CD4-positive, alpha-beta T cell (primary cell): ENCODE measurements at regions not wholly inside any gene's neighbourhood (a gene's known extent, or its start where the extent isn't known, plus 50 kb on each side); places are given as distances from the start of the nearest gene placed in this dataset.

Source experiments
- ATAC-seq: fragments of 200-7000 bp; cut with Tn5 transposase; one replicate; pipeline ENCODE4 v1.10.0; 2022; ENCODE audit warnings: mild to moderate bottlenecking; ENCODE audit not compliant: poor library complexity
- CTCF ChIA-PET: fragments of 350-600 bp; sonication (Branson Sonifier 250); formaldehyde crosslinking; loops from one replicate; lab custom pipeline; 2021; ENCODE audit warnings: antibody characterized with exemption, inconsistent platforms; lab: Charles Lee
- POLR2A ChIA-PET: fragments of 350-600 bp; sonication (Branson Sonifier 250); formaldehyde crosslinking; loops from one replicate; lab custom pipeline; 2021; ENCODE audit warnings: antibody characterized with exemption, inconsistent platforms; lab: Charles Lee
- DNase-seq, 14 experiments: peaks; one replicate each; pipeline ENCODE4 v3.0.0-alpha.2; 2013 to 2020; ENCODE audit warnings: mixed read lengths in 2 of 14
- H3K27ac ChIP-seq, 2 donors: one replicate each; pipeline versions ENCODE4 v1.5.1 to v1.7.0; 2013; ENCODE audit warnings: low read length in 2 of 2, low read depth in 1 of 2, mild to moderate bottlenecking in 1 of 2
- H3K27me3 ChIP-seq, 2 experiments: 1 replicate in 1 of 2; 2 replicates in 1 of 2; pipeline versions ENCODE4 v1.6.1 to v1.7.0; 2013; ENCODE audit warnings: low read length in 2 of 2, control low read depth in 1 of 2, mild to moderate bottlenecking in 1 of 2, moderate library complexity in 1 of 2; ENCODE audit not compliant: insufficient read depth in 2 of 2, control insufficient read depth in 1 of 2
- H3K36me3 ChIP-seq: one replicate; pipeline ENCODE4 v1.6.1; 2013; ENCODE audit warnings: low read length, control low read depth; ENCODE audit not compliant: insufficient read depth
- H3K4me1 ChIP-seq: one replicate; pipeline ENCODE4 v1.6.1; 2013; ENCODE audit warnings: low read length, control low read depth; ENCODE audit not compliant: insufficient read depth
- H3K4me3 ChIP-seq: one replicate; pipeline ENCODE4 v1.5.1; 2013; ENCODE audit warnings: mild to moderate bottlenecking, low read length, moderate library complexity
- H3K9me3 ChIP-seq, 2 experiments: 1 replicate in 1 of 2; 2 replicates in 1 of 2; pipeline versions ENCODE4 v1.6.1 to v1.7.0; 2013; ENCODE audit warnings: low read length in 2 of 2, mild to moderate bottlenecking in 2 of 2, control low read depth in 1 of 2, moderate library complexity in 1 of 2; ENCODE audit not compliant: control insufficient read depth in 1 of 2, insufficient read depth in 1 of 2
- H3K27ac Mint-ChIP-seq: one replicate; pipeline ENCODE4 v1.8.0; 2020; ENCODE audit warnings: mixed read lengths
- H3K27me3 Mint-ChIP-seq: one replicate; pipeline ENCODE4 v1.8.0; 2021; ENCODE audit warnings: mixed read lengths
- H3K36me3 Mint-ChIP-seq: one replicate; pipeline ENCODE4 v1.8.0; 2021; ENCODE audit warnings: low read depth, mixed read lengths
- H3K4me1 Mint-ChIP-seq: one replicate; pipeline ENCODE4 v1.8.0; 2021; ENCODE audit warnings: low read depth, mixed read lengths
- H3K4me3 Mint-ChIP-seq: one replicate; pipeline ENCODE4 v1.8.0; 2020; ENCODE audit warnings: mild to moderate bottlenecking, mixed read lengths
- H3K9me3 Mint-ChIP-seq: one replicate; pipeline ENCODE4 v1.8.0; 2020; ENCODE audit warnings: mixed read lengths
- CTCF ChIP-seq: fragments of 200-600 bp; IDR thresholded peaks from one replicate; pipeline ENCODE4 v1.8.0; 2022; ENCODE audit warnings: antibody characterized with exemption, mild to moderate bottlenecking
- intact Hi-C, 2 experiments: fragments of 100-400 bp; cut with DNase I in 1 of 2; cut with micrococcal nuclease in 1 of 2; formaldehyde crosslinking; loops; one replicate each; pipeline versions ENCODE4 v1.15.1 to v1.9.0; 2023 to 2025; cut with DNase I, micrococcal nuclease

DNA sequence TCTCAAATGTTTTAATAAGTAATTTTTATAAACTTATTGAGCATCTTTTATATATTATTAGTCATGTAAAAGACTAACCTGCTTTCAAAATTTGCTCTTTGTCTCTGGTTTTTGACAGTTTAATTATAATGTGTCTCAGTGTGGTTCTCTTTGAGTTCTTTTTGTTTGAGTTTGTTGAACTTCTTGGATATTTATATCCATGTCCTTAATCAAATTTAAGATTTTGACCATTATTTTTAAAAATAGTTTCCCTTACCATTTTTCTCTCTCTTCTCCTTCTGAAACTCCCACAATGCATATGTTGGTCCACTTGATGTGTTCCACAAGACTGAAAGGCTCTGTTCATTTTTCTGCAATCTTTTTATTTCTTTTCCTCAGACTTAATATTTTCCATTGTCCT is 366.1 kb upstream of the GOLIM4 start:
- POLR2A ChIA-PET, result no interaction called here
- H3K4me1 Mint-ChIP-seq, result no peaks in the 10 kb centered on the region
- Histone ChIP-seq H3K36me3 (no peaks in the 10 kb centered on the region), H3K27me3 (no peaks in the 10 kb centered on the region), H3K27ac (no peak overlapping the region), H3K4me1 (no peaks in the 10 kb centered on the region), H3K9me3 (no peaks in the 10 kb centered on the region), H3K4me3 (no peak overlapping the region)
- CTCF ChIA-PET, result no interaction called here
- H3K9me3 Mint-ChIP-seq, result peaks cover 6% of the 10 kb centered on the region
- H3K27ac Mint-ChIP-seq, result no peak overlapping the region
- DNase-seq (no peak), ATAC-seq (no peak)
- H3K27me3 Mint-ChIP-seq, result no peaks in the 10 kb centered on the region
- H3K36me3 Mint-ChIP-seq, result no peaks in the 10 kb centered on the region
- TF ChIP-seq CTCF, result no peak
- intact Hi-C loops, result no loop called here
- H3K4me3 Mint-ChIP-seq, result no peak overlapping the region

DNA sequence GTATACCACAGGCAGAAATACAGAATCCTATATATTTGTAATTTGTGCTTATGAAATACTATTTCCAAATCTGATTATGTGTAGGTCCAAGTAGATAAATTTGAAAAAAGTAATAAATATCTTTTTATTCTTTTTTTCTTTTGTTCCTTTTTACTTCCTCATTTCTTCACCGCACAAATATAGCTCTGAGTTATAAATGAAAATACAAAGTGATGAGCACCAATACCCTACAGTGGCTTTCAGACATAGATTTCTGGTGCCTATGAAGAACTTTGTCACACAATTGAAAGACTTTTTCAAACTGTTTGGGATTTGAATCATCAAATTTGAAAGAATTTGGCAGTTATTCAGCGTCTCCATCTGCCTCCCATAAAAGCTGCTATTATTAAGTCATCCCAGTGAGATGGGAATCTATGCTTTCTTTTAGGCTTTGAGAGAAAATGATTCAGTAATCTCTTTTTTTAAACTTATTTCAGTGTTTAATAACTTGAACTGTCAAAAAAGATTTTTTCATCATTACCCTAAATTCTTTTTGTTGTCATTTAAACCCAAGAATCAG is 363.6 kb upstream of the GOLIM4 start:
- Histone ChIP-seq H3K9me3 (peaks cover 0 to 9% of the 10 kb centered on the region in 2 experiments), H3K4me1 (no peaks in the 10 kb centered on the region), H3K4me3 (no peak overlapping the region), H3K27me3 (no peaks in the 10 kb centered on the region), H3K27ac (no peak overlapping the region), H3K36me3 (no peaks in the 10 kb centered on the region)
- CTCF ChIA-PET, result no interaction called here
- Mint-ChIP-seq H3K4me3 (no peak overlapping the region), H3K27ac (no peak overlapping the region), H3K36me3 (no peaks in the 10 kb centered on the region), H3K27me3 (no peaks in the 10 kb centered on the region), H3K4me1 (no peaks in the 10 kb centered on the region), H3K9me3 (peaks cover 8% of the 10 kb centered on the region)
- POLR2A ChIA-PET, result no interaction called here
- ATAC-seq (no peak), DNase-seq (no peak)
- TF ChIP-seq CTCF, result no peak
- intact Hi-C loops, result no loop called here

- Histone ChIP-seq H3K4me3 (no peak overlapping the region), H3K36me3 (no peaks in the 10 kb centered on the region), H3K4me1 (no peaks in the 10 kb centered on the region), H3K27me3 (no peaks in the 10 kb centered on the region), H3K27ac (no peak overlapping the region), H3K9me3 (peaks cover 0 to 9% of the 10 kb centered on the region in 2 experiments)
- H3K4me1 Mint-ChIP-seq, result no peaks in the 10 kb centered on the region
- H3K36me3 Mint-ChIP-seq, result no peaks in the 10 kb centered on the region
- CTCF ChIA-PET, result interaction anchor here (0.6 kb wide), 1 partner anchor 328 kb away, joined by 3 read pairs; no protein-coding TSS in a partner anchor
- TF ChIP-seq CTCF, result no peak
- no peak overlapping the region for H3K4me3 Mint-ChIP-seq
- H3K9me3 Mint-ChIP-seq, result peaks cover 8% of the 10 kb centered on the region
- no peak overlapping the region for H3K27ac Mint-ChIP-seq
- no peak for ATAC-seq
- no peaks in the 10 kb centered on the region for H3K27me3 Mint-ChIP-seq
- no peak for DNase-seq
- intact Hi-C loops, result no loop called here
- POLR2A ChIA-PET, result no interaction called here
These were observed 362.3 kb upstream of the GOLIM4 start for GRCh38 chr3:168457954-168458539.
